ENCODE measurements at regions not wholly inside any gene's neighbourhood (a gene's known extent, or its start where the extent isn't known, plus 50 kb on each side); places are given as distances from the start of the nearest gene placed in this dataset.

- TF ChIP-seq NKRF (conservative IDR thresholded peaks at IDR 0.05) (no peak), ZNF687 (IDR thresholded peaks at IDR 0.05) (no peak), CEBPB (IDR thresholded peaks at IDR 0.05; ENCODE audit: borderline replicate concordance in 1 of 2, low read depth in 2 of 2, low read length in 2 of 2) (no peak), MYB (IDR thresholded peaks at IDR 0.05; ENCODE audit: borderline replicate concordance, low read depth, low read length) (no peak), ZBTB4 (CRISPR knock-in tag; IDR thresholded peaks at IDR 0.05) (no peak), POLR2A (IDR thresholded peaks at IDR 0.05; ENCODE audit: low read depth, low read length) (no peak), CHD2 (IDR thresholded peaks at IDR 0.05; ENCODE audit: borderline replicate concordance, low read depth, low read length) (no peak), CBFB (IDR thresholded peaks at IDR 0.05; ENCODE audit: low read depth) (no peak), KAT2A (conservative IDR thresholded peaks at IDR 0.05; ENCODE audit: control insufficient read depth, low read depth, low read length) (no peak), ATF7 (IDR thresholded peaks at IDR 0.05; ENCODE audit: low read depth) (no peak), USF1 (IDR thresholded peaks at IDR 0.05; ENCODE audit: borderline replicate concordance, extremely low read length, insufficient read depth, low read depth, low read length) (no peak)
Measured at GRCh38 chr6:133635447-133635846, 253.5 kb upstream of the TCF21 start (continued).
